ENCODE measurements at regions not wholly inside any gene's neighbourhood (a gene's known extent, or its start where the extent isn't known, plus 50 kb on each side); places are given as distances from the start of the nearest gene placed in this dataset.
"Not testable (repeated sequence)": the region's sequence is repeated elsewhere in the genome, so short reads cannot be mapped to it uniquely, and the experiment has no call there.

GRCh38 chr5:17828681-17829080 is 194.4 kb downstream of the TAF11L14 start:
- DNase-seq (ENCODE audit: low spot score), result no peak

DNA sequence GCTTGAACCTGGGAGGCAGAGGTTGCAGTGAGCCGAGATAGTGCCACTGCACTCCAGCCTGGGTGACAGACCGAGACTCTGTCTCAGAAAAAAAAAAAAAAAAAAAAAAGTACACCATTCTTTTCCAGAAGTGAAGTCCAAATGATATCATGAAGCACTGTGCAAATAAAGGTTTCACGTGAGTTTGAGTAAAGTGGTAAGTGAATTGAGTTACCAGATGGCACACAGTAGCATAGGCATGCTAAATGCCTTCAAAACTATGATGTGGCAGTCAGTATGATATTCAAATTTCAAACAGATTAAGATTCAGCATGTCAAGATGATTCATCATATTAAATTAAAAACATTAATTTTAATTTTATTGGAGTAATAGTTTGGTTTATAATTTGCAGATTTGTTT is 195.2 kb downstream of the TAF11L14 start:
- DNase-seq (ENCODE audit: low spot score), result no peak

GRCh38 chr5:17831279-17831678 is 197.0 kb downstream of the TAF11L14 start:
- no peak for DNase-seq (ENCODE audit: low spot score)

- DNase-seq (ENCODE audit: low spot score), result no peak
These were observed 198.9 kb downstream of the TAF11L14 start for GRCh38 chr5:17832949-17833745.

- DNase-seq (ENCODE audit: low spot score), result no peak
These were observed 203.5 kb downstream of the TAF11L14 start for GRCh38 chr5:17837757-17838156.

DNA sequence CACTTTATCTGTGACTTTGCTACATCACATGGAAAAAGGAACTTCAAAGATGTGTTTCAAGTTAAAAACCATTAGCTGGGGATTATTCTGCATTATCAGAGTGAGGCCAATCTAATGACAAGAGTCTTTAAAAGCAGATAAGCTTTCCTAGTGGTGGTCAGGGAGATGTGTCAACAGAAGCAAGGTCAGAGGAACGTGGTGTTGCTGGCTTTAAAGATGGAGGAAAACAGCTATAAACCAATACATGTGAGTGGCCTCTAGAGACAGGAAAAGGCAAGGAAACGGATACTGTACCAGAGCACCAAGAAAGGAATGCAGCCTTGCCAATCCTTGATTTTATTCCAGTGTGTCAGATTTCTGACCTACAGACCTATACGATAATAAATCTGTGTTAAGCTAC is 204.2 kb downstream of the TAF11L14 start:
- no peak for DNase-seq (ENCODE audit: low spot score)

GRCh38 chr5:17839848-17840247 is 205.6 kb downstream of the TAF11L14 start:
- DNase-seq (ENCODE audit: low spot score), result no peak

DNA sequence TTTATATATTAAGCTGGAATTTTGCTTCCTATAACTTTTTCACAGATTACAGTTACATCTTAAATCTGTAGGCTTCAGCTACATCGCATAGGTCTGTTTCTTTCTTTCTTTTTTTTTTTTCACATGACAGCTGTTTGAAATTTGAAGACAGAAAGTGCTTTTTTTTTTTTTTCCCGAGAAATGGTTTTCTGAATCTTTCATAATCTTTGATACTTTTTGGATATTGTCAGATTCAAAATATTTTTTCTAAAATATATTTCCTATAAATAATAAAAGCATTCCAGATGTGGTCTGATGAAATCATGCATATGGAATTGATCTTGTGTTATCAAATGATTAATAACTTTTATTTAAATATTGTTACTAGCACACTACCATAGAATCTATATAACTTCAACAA is 212.2 kb downstream of the TAF11L14 start:
- DNase-seq (ENCODE audit: low spot score), result no peak

DNA sequence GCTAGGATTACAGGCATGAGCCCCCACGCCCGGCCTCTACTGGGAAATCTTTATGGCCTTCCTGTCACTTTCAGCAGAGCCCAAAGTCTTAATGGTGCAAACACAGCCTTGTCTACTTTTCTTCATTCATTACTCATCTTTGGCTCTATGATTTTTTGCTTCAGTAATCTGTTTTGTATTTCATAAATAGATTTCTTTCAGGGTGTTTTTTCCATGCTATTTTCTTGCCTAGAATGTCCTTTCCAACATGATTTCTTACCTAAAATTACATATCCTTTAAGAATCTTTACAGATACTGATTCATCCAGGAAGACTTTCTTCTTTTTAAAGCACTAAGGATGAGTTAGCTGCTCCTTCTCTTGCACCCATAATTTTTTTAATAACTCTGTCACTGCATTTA is 213.0 kb downstream of the TAF11L14 start:
- no peak for DNase-seq (ENCODE audit: low spot score)

DNA sequence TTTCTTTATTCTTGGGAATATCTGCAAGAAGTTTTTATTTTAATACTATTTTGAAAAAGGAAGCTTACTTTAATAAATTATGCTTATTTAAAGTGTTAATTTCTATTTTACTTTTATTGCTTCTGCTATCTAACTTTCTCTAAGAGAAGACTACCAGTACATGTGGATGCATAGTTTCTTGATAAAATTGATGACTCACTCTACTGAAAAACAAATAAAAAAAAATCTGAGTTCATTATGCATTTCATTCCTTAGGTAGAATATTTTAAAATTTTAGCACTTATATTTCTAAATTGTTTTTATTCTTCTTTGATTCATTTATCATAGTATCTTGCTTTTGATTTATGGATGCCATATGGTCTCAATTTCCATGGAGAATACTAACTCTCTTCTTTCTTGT is 217.9 kb downstream of the TAF11L14 start:
- no peak for DNase-seq (ENCODE audit: low spot score)

DNA sequence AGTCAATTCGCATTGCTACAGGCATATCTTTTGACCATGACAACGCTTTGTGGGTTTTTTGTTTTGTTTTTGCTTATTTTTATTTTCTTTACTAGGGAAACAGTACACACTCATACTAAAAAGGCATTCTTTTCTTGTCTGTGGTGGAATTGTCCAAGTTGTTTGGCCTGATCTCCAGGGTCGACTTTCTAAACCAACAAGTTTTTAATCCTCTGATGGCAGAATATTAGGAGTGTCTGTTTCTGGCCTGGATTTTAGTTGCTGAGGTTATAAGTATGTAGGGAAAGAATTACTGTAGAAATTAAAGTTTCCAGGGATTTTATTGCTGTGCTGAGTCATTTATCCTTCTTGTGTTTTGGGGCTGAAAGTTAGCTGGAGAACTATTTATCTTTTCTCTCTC is 218.5 kb downstream of the TAF11L14 start:
- DNase-seq (ENCODE audit: low spot score), result no peak

- DNase-seq (ENCODE audit: low spot score), result no peak
These were observed 220.6 kb downstream of the TAF11L14 start for GRCh38 chr5:17854901-17855300.

DNA sequence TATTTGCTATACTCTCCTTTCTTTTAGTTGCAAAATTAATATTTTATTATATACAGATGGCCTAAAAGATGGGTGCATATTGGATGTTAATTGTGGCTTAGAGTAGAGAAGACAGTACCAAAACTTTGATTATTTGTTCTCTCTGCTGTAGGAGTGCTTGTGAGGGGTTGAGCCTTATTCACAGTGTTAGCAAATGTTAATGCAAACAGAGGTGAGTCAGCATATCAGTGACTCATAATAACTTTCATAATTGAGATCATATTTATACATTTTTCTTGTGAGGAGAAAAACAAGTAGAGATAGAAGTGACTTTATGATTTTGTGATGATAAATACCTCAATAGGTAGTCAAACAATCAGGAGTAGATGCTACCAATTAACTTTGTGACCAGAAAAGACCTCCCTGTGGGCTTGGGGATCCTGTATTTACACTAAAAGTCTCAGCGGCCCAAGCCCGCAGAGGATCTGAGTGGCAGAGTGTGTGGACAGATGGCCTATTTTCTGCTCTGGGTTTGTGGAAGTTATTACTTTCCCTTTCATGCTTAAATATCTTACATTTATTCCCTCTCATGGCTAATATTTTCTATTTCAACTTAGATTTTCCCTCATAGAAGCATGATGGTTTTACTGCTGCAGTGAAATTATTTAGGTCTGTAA is 226.5 kb downstream of the TAF11L14 start:
- no peak for DNase-seq (ENCODE audit: low spot score)

- not testable (repeated sequence) for DNase-seq (ENCODE audit: low spot score)
These were observed 230.6 kb downstream of the TAF11L14 start for GRCh38 chr5:17864903-17865302.

GRCh38 chr5:17865966-17866365 is 231.7 kb downstream of the TAF11L14 start:
- DNase-seq (ENCODE audit: low spot score), result not testable (repeated sequence)

GRCh38 chr5:17872204-17872603 is 237.9 kb downstream of the TAF11L14 start:
- no peak for DNase-seq (ENCODE audit: low spot score)

DNA sequence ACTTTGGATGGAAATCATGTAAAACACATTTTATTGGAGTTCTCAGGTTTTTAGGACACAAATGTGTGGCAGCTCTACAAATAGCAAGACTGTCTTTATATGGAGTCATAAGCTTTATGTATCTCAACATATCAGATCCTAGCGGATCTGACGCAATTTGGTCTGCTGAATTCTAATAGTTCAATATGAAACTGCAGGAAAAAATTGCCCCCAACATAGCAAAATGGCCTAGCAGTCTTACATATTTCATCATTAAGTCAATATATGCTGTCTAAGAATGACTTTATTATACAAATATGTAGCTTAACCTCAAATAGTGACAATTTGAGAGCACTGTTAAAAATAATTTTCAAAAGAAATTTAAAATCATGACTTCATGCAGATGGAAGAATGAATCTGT is 244.3 kb downstream of the TAF11L14 start:
- DNase-seq (ENCODE audit: low spot score), result no peak

DNA sequence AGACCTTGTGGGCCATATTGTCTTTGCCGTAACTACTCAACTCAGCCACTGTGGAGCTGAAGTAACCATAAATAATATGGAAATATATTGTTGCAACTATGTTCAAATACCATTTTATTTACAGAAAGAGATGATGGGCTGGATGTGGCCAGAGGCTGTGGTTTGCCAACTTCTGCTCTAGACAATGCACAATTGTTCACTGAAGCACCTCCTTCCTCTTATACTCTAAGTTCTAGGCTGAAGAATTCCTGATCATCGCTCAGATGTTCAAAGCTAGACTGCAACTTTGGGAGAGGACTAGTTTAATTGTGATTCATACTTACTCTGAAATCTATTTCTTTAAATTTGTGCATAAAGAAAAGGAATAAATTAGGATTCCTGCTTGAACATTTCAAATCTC is 245.0 kb downstream of the TAF11L14 start:
- DNase-seq (ENCODE audit: low spot score), result no peak

GRCh38 chr5:17880869-17881268 is 246.6 kb downstream of the TAF11L14 start:
- DNase-seq (ENCODE audit: low spot score), result no peak

DNA sequence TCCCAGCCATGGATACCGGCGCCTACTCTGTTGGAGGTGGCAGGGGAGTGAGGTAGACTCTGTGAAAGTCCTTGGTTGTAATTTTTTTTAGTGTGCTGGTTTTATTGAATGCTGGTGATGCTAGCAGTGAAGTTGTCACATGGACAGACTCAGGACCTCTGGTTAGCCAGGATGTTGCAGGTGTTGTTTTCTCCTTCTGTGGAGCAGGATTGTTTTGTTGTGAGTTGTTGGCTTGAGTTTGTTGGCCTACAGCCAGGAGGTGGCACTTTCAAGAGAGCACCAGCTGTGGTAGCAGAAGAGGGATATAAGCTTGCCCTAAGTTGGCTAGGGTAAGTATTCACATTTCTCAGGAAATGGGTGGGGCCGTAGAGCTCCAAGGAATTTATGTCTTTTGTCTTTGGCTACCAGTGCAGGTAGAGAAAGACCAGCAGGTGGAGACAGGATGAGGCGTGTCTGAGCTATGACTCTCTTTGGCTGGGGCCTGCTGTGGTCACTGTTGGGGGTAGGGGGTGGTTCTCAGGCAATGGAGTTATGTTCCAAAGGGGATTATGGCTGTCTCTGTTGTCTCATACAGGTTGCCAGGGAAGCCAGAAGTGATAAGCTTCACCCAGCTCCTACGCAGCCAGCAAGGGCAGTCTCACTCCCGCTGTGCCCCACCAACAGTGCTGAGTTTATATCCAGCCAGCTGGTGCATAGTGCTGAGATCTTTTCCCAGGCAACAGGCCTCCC is 248.7 kb downstream of the TAF11L14 start:
- DNase-seq (ENCODE audit: low spot score), result no peak

GRCh38 chr5:17888155-17888554 is 253.9 kb downstream of the TAF11L14 start:
- no peak for DNase-seq (ENCODE audit: low spot score)

GRCh38 chr5:17890501-17890900 is 256.2 kb downstream of the TAF11L14 start:
- DNase-seq (ENCODE audit: low spot score), result no peak

DNA sequence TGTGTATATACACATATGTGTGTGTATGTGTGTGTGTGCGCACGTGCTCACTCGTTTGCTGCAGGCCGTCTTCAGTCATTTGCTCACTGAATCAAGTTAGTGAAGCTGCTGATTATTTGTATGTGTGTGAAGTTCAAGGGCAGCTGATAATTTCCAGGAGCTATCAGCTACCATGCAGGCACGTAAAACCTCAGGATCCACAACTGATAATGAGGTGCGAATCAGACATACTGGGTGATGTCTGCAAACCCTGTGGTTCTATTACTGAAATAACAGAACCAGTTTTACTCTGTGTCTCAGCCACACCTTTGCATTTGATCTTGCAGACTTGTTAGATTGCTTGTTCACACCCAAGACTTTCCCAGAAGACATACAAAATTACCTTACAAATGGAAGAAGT is 257.6 kb downstream of the TAF11L14 start:
- DNase-seq (ENCODE audit: low spot score), result no peak

Measured in NAMALWA (cell line).